CD4-positive, alpha-beta T cell treated with Interleukin-21 for 1 hour (primary cell): ENCODE measurements at regions not wholly inside any gene's neighbourhood (a gene's known extent, or its start where the extent isn't known, plus 50 kb on each side); places are given as distances from the start of the nearest gene placed in this dataset.
"Not testable (repeated sequence)": the region's sequence is repeated elsewhere in the genome, so short reads cannot be mapped to it uniquely, and the experiment has no call there.

Experiments
- DNase-seq: peaks from one replicate; pipeline ENCODE4 v3.0.0-alpha.2; 2020

GRCh38 chr6:119845161-119845560 lies 495.6 kb upstream of the MAN1A1 start:
- no peak for DNase-seq

- no peak for DNase-seq
These were observed 494.8 kb upstream of the MAN1A1 start for GRCh38 chr6:119844387-119844786.

GRCh38 chr6:119842191-119842590 lies 492.6 kb upstream of the MAN1A1 start:
- no peak for DNase-seq

- DNase-seq, result no peak
These were observed 488.5 kb upstream of the MAN1A1 start for GRCh38 chr6:119838043-119838442.

GRCh38 chr6:119834418-119834817 lies 484.9 kb upstream of the MAN1A1 start:
- no peak for DNase-seq

GRCh38 chr6:119832411-119832810 lies 482.9 kb upstream of the MAN1A1 start:
- no peak for DNase-seq

- no peak for DNase-seq
These were observed 481.1 kb upstream of the MAN1A1 start for GRCh38 chr6:119830494-119831295.

GRCh38 chr6:119830069-119830468 lies 480.5 kb upstream of the MAN1A1 start:
- no peak for DNase-seq

GRCh38 chr6:119829499-119829898 lies 479.9 kb upstream of the MAN1A1 start:
- DNase-seq, result not testable (repeated sequence)

- DNase-seq, result no peak
These were observed 479.4 kb upstream of the MAN1A1 start for GRCh38 chr6:119829006-119829405.

GRCh38 chr6:119821380-119821779 lies 471.8 kb upstream of the MAN1A1 start:
- DNase-seq, result no peak

GRCh38 chr6:119818876-119819275 lies 469.3 kb upstream of the MAN1A1 start:
- DNase-seq, result no peak

GRCh38 chr6:119814609-119815400 lies 465.2 kb upstream of the MAN1A1 start:
- DNase-seq, result no peak

GRCh38 chr6:119802464-119802863 lies 452.9 kb upstream of the MAN1A1 start:
- no peak for DNase-seq

- DNase-seq, result no peak
These were observed 451.5 kb upstream of the MAN1A1 start for GRCh38 chr6:119801056-119801455.

GRCh38 chr6:119800526-119800925 lies 451.0 kb upstream of the MAN1A1 start:
- no peak for DNase-seq

- DNase-seq, result no peak
These were observed 450.3 kb upstream of the MAN1A1 start for GRCh38 chr6:119799596-119800509.

GRCh38 chr6:119791736-119792135 lies 442.2 kb upstream of the MAN1A1 start:
- DNase-seq, result no peak

GRCh38 chr6:119781365-119781764 lies 431.8 kb upstream of the MAN1A1 start:
- DNase-seq, result no peak

- no peak for DNase-seq
These were observed 418.6 kb upstream of the MAN1A1 start for GRCh38 chr6:119768201-119768600.

- DNase-seq, result no peak
These were observed 415.5 kb upstream of the MAN1A1 start for GRCh38 chr6:119764927-119765681.

GRCh38 chr6:119760046-119760445 lies 410.5 kb upstream of the MAN1A1 start:
- DNase-seq, result no peak
